ENCODE measurements at regions not wholly inside any gene's neighbourhood (a gene's known extent, or its start where the extent isn't known, plus 50 kb on each side); places are given as distances from the start of the nearest gene placed in this dataset.

DNA sequence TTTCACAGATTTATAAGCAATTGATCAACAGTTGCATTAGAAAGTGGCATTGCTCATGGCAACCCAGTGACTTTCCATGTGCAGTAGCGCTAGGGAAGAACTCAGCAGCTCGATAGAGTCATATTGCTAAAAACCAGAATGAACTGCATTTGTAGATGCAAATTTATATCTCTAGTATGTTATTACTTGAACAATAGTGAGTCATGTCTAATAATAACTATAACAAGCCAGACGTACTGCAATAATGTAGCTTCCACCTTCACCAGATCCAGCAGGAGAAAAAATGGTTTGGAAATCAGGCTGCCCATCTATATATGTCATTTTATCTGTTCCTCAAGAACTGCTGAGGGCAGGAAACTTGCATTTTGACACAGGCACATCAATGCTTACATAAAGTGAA is 66.5 kb upstream of the FIGN start:
- H3K27ac ChIP-seq, result no peak overlapping the region
- TF ChIP-seq, protein P1, sequence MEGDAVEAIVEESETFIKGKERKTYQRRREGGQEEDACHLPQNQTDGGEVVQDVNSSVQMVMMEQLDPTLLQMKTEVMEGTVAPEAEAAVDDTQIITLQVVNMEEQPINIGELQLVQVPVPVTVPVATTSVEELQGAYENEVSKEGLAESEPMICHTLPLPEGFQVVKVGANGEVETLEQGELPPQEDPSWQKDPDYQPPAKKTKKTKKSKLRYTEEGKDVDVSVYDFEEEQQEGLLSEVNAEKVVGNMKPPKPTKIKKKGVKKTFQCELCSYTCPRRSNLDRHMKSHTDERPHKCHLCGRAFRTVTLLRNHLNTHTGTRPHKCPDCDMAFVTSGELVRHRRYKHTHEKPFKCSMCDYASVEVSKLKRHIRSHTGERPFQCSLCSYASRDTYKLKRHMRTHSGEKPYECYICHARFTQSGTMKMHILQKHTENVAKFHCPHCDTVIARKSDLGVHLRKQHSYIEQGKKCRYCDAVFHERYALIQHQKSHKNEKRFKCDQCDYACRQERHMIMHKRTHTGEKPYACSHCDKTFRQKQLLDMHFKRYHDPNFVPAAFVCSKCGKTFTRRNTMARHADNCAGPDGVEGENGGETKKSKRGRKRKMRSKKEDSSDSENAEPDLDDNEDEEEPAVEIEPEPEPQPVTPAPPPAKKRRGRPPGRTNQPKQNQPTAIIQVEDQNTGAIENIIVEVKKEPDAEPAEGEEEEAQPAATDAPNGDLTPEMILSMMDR (IDR thresholded peaks at IDR 0.05), result no peak
- TF ChIP-seq ZFX (IDR thresholded peaks at IDR 0.05; ENCODE audit: borderline replicate concordance), result no peak

DNA sequence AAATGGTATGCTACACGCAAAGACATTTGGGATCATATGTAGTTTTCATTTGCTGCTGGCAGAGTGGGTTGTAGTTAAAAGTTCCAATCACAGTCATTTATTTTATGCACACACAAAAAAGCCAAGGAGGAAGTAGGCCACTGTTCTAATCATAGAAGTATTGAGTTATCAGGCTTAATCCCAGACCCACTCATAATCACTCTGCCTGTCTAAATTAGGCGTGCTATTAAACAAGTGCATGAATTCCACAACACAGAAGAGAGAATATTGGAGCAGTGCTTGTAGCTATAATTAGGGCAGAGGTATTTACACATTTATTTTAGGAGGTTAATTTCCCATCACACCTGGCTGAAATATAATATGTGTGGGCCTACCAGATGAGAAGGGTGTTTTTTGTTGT is 65.7 kb upstream of the FIGN start:
- no peak overlapping the region for H3K27ac ChIP-seq
- TF ChIP-seq ZFX (IDR thresholded peaks at IDR 0.05; ENCODE audit: borderline replicate concordance), result no peak
- TF ChIP-seq, protein P1 (IDR thresholded peaks at IDR 0.05), result no peak

GRCh38 chr2:163800951-163801381 is 65.2 kb upstream of the FIGN start:
- no peak overlapping the region for H3K27ac ChIP-seq
- TF ChIP-seq, protein P1 (IDR thresholded peaks at IDR 0.05), result no peak
- TF ChIP-seq ZFX (IDR thresholded peaks at IDR 0.05; ENCODE audit: borderline replicate concordance), result no peak

DNA sequence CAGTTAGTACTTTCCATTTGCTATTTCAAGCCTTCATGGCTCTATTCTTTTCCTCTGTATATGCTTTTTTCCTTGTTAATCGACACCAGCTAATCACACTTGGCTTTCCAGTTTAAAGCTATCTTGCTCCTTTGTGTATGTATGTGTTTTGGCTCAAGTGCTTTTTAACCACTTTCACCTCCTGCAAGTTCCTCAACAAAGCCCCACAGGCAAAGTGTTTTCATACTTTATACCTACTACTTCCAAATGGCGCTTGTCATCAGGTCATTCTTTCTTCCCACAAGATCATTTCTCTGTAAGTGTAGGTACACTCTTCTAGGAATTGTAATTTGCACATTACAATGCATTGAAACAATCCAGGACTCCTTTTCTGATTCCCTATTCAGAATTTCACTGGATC is 64.0 kb upstream of the FIGN start:
- no peak for TF ChIP-seq ZFX (IDR thresholded peaks at IDR 0.05; ENCODE audit: borderline replicate concordance)
- TF ChIP-seq, protein P1 (IDR thresholded peaks at IDR 0.05), result no peak
- H3K27ac ChIP-seq, result no peak overlapping the region

GRCh38 chr2:163794635-163795034 is 58.8 kb upstream of the FIGN start:
- no peak overlapping the region for H3K27ac ChIP-seq
- TF ChIP-seq, protein P1 (IDR thresholded peaks at IDR 0.05), result no peak
- TF ChIP-seq ZFX (IDR thresholded peaks at IDR 0.05; ENCODE audit: borderline replicate concordance), result no peak
